ENCODE measurements at regions not wholly inside any gene's neighbourhood (a gene's known extent, or its start where the extent isn't known, plus 50 kb on each side); places are given as distances from the start of the nearest gene placed in this dataset.
"Not testable (repeated sequence)": the region's sequence is repeated elsewhere in the genome, so short reads cannot be mapped to it uniquely, and the experiment has no call there.

DNA sequence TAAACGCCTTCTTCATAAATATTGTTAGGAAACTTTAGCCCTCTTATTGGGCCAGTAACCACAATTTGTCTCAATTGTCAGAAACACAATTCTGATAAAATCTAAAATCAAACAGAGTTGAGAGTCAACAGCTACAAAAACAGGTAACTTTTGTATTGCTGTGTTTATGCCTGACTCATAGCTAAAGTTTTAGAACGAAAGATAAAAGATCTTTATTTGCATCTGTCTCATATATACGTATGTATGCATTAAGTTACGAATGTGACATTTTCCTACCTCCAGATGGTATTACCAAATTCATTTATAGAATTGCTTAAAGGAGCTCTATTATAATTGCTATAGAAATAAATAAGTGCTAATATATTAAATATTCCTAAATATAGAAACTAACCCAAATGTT lies 887.9 kb upstream of the NDST4 start:
- no peak for DNase-seq

DNA sequence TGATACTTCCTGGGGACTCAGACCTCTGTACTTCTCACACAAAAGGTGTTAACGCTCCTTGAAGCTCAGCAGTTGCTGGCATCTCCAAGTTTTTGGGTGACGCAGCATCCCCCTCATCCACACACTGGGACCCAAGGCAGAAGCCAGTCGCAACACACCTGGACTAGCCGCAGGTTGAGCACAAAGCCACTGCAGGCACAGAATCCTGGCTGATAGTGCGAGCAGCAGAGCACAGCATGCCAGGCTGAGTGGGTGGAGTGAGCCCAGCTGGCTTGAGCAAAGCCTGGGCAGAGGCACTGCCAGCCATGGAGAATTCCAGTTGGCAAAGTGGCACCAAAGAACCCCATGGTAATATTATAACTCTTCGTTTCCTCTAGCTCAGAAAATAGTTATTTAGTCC lies 873.2 kb upstream of the NDST4 start:
- DNase-seq, result no peak

DNA sequence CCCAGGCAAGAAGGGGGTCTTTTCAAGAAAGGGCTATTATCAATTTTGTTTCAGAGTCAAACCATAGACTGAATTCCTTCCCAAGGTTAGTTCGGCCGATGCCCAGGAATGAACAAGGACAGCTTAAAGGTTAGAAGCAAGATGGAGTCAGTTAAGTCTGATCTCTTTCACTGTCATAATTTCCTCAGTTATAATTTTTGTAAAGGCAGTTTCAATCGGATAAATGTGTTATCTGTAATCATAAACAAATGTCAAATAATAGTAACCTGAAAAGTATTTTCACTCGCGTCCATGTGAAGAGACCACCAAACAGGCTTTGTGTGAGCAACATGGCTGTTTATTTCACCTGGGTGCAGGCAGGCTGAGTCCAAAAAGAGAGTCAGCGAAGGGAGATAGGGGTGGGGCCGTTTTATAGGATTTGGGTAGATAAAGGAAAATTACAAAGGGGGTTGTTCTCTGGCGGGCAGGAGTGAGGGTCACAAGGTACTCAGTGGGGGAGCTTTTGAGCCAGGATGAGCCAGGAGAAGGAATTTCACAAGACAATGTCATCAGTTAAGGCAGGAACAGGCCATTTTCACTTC lies 862.1 kb upstream of the NDST4 start:
- not testable (repeated sequence) for DNase-seq

GRCh38 chr4:115973768-115974167 lies 860.3 kb upstream of the NDST4 start:
- no peak for DNase-seq

GRCh38 chr4:115972967-115973366 lies 859.5 kb upstream of the NDST4 start:
- DNase-seq, result no peak

DNA sequence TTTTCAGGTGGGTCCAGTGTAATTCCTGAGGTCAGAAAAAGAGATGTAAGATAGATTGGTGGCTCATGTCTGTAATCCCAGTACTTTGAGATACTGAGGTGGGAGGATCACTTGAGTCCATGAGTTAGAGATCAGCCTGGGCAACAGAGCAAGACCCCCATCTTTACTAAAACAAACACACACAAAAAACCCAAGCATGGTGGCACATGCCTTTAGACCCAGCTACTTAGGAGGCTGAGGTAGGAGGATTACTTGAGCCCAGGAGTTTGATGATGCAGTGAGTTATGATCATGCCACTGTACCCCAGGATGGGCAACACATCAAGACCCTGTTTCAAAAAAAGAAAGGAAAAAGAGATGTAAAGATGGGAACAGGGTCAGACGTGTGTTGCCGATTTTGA lies 857.4 kb upstream of the NDST4 start:
- no peak for DNase-seq

DNA sequence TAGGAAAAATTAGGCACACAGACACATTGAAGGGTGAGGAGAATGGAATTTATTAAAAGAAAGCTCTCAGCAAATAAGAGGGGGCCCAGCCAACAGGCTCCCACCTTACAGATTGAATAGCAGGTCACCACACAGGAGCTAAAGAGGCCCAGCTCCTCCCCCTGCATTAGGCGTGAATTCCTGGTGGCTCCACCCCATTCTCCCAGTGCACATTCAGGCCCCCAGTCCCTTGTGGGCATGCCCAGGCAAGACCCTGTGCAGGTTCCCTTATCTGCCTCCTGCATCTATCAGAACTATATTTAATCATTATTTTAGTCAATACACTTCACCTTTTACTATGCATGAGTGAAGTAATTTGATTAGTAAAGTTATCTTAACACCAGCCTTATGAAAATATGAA lies 856.3 kb upstream of the NDST4 start:
- no peak for DNase-seq

DNA sequence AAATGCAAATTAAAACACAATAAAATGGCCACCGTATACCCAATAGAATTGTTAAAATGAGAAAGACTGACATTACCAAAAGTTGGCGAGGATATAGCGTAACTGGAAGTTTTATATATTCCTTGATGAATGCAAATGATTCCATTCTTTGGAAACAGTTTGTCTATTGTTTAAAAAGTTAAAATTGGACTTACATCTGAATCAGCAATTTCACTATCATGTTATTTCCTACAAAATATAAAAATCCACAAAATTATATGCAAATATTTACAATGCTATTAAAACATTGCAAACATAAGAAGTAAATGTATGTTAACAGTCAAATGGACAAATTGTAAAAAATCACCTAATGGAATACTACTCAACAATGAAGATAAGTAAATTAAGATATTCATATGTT lies 852.2 kb upstream of the NDST4 start:
- no peak for DNase-seq

DNA sequence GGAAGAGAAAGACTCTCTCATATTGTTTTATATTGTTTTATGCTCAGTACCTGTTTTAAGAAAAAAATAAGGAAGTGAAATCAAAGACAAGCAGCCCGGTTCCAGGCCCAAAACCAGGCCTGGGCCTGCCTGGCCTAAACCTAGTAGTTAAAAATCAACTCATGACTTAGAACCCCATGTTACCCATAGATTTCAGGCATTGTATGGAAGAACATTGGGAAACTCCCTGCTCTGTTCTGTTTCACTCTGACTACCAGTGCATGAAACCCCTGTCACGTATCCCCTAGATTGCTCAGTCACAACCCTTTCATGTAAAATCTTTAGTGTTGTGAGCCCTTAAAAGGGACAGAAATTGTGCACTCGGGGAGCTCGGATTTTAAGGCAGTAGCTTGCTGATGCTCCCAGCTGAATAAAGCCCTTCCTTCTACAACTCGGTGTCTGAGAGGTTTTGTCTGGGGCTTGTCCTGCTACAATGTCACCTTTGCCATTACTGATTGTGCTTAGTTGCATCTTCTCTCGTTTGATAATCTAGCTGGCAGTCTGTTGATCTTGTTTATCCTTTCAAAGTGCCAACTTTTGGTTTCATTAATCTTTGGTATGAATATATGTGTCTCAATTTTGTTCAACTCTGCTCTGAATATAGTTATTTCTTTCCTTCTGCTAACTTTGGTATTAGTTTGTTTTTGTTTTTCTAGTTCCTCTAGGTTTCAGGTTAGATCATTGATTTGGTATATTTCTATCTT lies 842.8 kb upstream of the NDST4 start:
- DNase-seq, result not testable (repeated sequence)

- DNase-seq, result no peak
Observed at GRCh38 chr4:115950806-115951205, 837.4 kb upstream of the NDST4 start.

GRCh38 chr4:115949974-115950743 lies 836.7 kb upstream of the NDST4 start:
- DNase-seq, result not testable (repeated sequence)

DNA sequence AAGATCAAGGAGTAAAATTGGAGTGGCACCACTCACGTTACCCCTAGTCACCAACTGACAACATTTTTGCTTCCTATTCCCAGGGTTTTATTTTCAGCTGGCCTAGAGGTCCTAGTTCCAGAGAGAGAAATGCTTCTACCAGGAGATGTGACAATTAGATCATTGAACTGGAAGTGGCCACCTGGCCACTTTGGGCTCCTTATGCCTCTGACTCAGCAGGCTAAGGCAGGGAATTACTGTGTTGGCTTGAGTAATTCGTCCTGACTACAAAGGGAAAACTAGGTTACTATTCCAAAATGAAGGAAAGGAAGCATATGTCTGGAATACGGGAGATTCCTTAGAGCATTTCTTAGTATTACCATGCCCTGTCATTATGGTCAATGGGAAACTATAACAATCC lies 831.6 kb upstream of the NDST4 start:
- no peak for DNase-seq

DNA sequence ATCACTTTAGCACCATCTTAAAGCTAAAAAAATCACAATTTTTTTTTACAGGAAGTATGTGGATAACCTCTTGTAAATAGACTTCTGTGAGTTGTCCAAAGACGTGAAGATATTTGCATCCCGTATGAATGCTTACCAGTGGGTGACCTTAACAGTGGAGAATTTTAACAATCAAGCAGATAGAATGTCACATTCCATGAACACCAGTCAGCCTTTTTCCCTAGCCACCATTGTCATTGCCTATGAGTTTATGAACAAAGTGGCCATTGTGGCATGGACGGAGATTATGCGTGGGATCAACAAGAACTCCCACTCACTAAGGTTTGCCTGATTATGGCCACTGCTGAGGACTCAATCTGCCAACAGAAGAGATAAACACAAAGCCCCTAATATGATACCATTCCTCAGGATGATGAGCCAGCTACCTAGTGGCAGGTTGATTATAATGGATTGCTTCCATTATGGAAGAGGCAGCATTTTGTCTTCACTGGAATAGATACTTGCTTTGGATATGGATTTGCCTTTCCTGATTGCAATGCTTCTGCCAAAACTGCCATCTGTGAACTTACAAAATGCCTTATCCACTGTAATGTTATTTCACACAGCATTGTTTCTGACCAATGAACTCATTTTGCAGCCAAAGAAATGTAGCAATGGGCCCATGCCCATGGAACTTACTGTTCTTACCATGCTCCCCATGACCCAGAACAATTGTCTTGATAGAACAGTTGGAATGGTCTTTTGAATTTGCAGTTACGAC lies 830.9 kb upstream of the NDST4 start:
- no peak for DNase-seq

DNA sequence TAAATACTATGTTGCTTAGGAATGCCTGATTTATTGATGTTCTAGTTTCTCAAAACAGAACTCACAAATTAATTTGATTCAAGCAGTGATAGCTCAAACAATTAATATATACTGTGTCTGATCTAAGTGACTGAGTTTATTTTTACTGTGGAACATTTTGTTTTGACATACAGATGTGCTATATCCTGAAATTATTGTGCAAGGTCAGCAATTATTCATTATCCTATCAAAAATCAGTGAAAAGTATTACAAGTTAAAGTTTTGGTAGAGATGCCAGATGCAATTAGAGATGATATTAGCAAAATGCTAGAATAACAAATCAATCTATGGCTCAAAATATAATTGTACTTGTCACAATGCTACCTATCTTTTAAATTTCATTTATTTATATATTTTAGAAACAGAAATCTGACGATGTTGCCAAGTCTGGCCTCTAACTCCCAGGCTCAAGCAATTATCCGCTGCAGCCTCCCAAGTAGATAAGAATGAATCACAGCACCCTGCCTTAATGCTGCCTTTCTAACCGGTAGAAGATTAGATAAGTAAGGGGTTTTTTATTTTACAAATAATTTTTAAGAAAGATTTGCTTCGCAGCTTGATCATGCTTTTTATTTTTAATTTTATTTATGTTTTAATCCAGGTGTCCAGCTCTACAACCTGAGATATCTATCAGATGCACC lies 825.5 kb upstream of the NDST4 start:
- DNase-seq, result no peak

- no peak for DNase-seq
Observed at GRCh38 chr4:115929373-115929772, 816.0 kb upstream of the NDST4 start.

- no peak for DNase-seq
Observed at GRCh38 chr4:115927382-115927781, 814.0 kb upstream of the NDST4 start.

- no peak for DNase-seq
Observed at GRCh38 chr4:115923152-115923551, 809.7 kb upstream of the NDST4 start.

GRCh38 chr4:115920637-115921036 lies 807.2 kb upstream of the NDST4 start:
- DNase-seq, result no peak

DNA sequence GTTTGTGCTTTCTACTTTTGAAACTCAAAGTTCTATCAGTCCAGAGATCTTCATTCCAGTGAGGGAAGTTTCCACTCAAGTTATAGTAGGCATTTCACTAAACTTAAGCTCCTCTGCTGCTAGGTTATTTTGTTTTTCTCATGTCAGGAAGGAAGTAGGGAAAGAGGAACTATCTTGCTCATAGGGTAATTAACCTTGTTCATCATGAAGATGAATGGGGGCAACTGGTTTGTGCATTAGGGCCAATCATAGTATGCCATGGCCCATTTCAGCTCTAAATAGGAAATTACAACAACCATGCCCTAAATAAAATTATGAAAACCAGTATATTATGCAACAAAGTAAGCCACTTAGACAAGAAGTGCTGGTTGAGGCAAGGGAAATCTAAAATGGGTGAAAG lies 804.7 kb upstream of the NDST4 start:
- peak in 1 of 2 donors; percentile 23 for DNase-seq

DNA sequence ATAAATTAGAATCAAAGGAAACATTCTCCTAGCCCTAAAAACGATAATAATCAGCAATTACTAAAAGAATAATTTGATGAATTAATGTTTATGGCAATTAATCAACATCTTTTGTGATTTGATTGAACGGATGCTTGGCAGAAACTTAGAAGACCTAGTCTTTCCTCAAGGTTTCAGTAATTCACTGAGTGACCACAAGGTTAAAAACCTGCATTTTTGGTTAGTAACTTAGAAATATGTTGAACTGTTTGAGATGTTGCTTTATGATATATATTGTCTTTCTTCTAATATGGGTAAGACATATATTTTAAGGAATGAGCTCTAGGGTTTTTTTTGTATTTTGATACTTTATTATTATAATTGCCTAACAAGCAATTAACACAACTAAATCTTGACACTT lies 793.0 kb upstream of the NDST4 start:
- DNase-seq, result no peak

GRCh38 chr4:115883847-115884246 lies 770.4 kb upstream of the NDST4 start:
- no peak for DNase-seq

GRCh38 chr4:115883231-115883630 lies 769.8 kb upstream of the NDST4 start:
- DNase-seq, result no peak

GRCh38 chr4:115873048-115873447 lies 759.6 kb upstream of the NDST4 start:
- no peak for DNase-seq

Data from bone marrow (tissue), 2 donors.